ENCODE measurements at regions not wholly inside any gene's neighbourhood (a gene's known extent, or its start where the extent isn't known, plus 50 kb on each side); places are given as distances from the start of the nearest gene placed in this dataset.

GRCh38 chr20:39269493-39270217 lies 307.5 kb downstream of the DHX35 start:
- DNase-seq, result no peak

- DNase-seq, result peak; percentile 38
These were observed 306.9 kb downstream of the DHX35 start for GRCh38 chr20:39268981-39269461.

GRCh38 chr20:39268491-39268951 lies 306.4 kb downstream of the DHX35 start:
- DNase-seq, result no peak

GRCh38 chr20:39266989-39267388 lies 304.8 kb downstream of the DHX35 start:
- no peak for DNase-seq

GRCh38 chr20:39264506-39265172 lies 302.5 kb downstream of the DHX35 start:
- peak; percentile 64 for DNase-seq

GRCh38 chr20:39263076-39263475 lies 300.9 kb downstream of the DHX35 start:
- no peak for DNase-seq

GRCh38 chr20:39259808-39260207 lies 297.7 kb downstream of the DHX35 start:
- no peak for DNase-seq

- no peak for DNase-seq
These were observed 297.1 kb downstream of the DHX35 start for GRCh38 chr20:39259010-39259803.

- no peak for DNase-seq
These were observed 296.1 kb downstream of the DHX35 start for GRCh38 chr20:39258253-39258652.

GRCh38 chr20:39253051-39253755 lies 291.1 kb downstream of the DHX35 start:
- no peak for DNase-seq

- DNase-seq, result no peak
These were observed 289.9 kb downstream of the DHX35 start for GRCh38 chr20:39252035-39252434.

- no peak for DNase-seq
These were observed 287.7 kb downstream of the DHX35 start for GRCh38 chr20:39249798-39250197.

- DNase-seq, result no peak
These were observed 286.8 kb downstream of the DHX35 start for GRCh38 chr20:39248862-39249485.

GRCh38 chr20:39248171-39248861 lies 286.2 kb downstream of the DHX35 start:
- peak; percentile 34 for DNase-seq

GRCh38 chr20:39246436-39246835 lies 284.3 kb downstream of the DHX35 start:
- no peak for DNase-seq

- DNase-seq, result no peak
These were observed 283.7 kb downstream of the DHX35 start for GRCh38 chr20:39245685-39246311.

- no peak for DNase-seq
These were observed 281.8 kb downstream of the DHX35 start for GRCh38 chr20:39243962-39244361.

- no peak for DNase-seq
These were observed 280.5 kb downstream of the DHX35 start for GRCh38 chr20:39242614-39243013.

GRCh38 chr20:39234520-39235095 lies 272.5 kb downstream of the DHX35 start:
- no peak for DNase-seq

GRCh38 chr20:39233755-39234154 lies 271.6 kb downstream of the DHX35 start:
- DNase-seq, result no peak

- DNase-seq, result no peak
These were observed 265.3 kb downstream of the DHX35 start for GRCh38 chr20:39227416-39227815.
